Amygdala (tissue), 56 donors: ENCODE measurements at regions not wholly inside any gene's neighbourhood (a gene's known extent, or its start where the extent isn't known, plus 50 kb on each side); places are given as distances from the start of the nearest gene placed in this dataset.
A peak's percentile ranks its signal among the peaks of the same experiment; 100 is the strongest.
"Not testable (repeated sequence)": the region's sequence is repeated elsewhere in the genome, so short reads cannot be mapped to it uniquely, and the experiment has no call there.

ENCODE experiments used
- DNase-seq, 56 donors: peaks; one replicate each; lab custom pipeline; 2025; lab: John Stamatoyannopoulos, UW

- peak in 1 of 56 donors; percentile 27 for DNase-seq
These were observed 85.3 kb upstream of the ADRB2 start for GRCh38 chr5:148740966-148741742.

- not testable (repeated sequence) for DNase-seq
These were observed 84.6 kb upstream of the ADRB2 start for GRCh38 chr5:148741766-148742165.

GRCh38 chr5:148744380-148744779, 82.0 kb upstream of the ADRB2 start:
- not testable (repeated sequence) for DNase-seq

- DNase-seq, result no peak
These were observed 79.4 kb upstream of the ADRB2 start for GRCh38 chr5:148746826-148747535.

- no peak for DNase-seq
These were observed 78.9 kb upstream of the ADRB2 start for GRCh38 chr5:148747536-148747906.

GRCh38 chr5:148748702-148749392, 77.6 kb upstream of the ADRB2 start:
- DNase-seq, result no peak

- DNase-seq, result no peak
These were observed 75.8 kb upstream of the ADRB2 start for GRCh38 chr5:148750614-148751013.

GRCh38 chr5:148751025-148751424, 75.4 kb upstream of the ADRB2 start:
- no peak for DNase-seq

GRCh38 chr5:148752375-148752774, 74.0 kb upstream of the ADRB2 start:
- not testable (repeated sequence) for DNase-seq

GRCh38 chr5:148759101-148759500, 67.3 kb upstream of the ADRB2 start:
- no peak for DNase-seq

- no peak for DNase-seq
These were observed 65.3 kb upstream of the ADRB2 start for GRCh38 chr5:148760945-148761638.

GRCh38 chr5:148763996-148764395, 62.4 kb upstream of the ADRB2 start:
- no peak for DNase-seq

- DNase-seq, result no peak
These were observed 61.4 kb upstream of the ADRB2 start for GRCh38 chr5:148765061-148765460.

GRCh38 chr5:148768806-148769415, 57.5 kb upstream of the ADRB2 start:
- DNase-seq, result no peak

- DNase-seq, result no peak
These were observed 56.5 kb upstream of the ADRB2 start for GRCh38 chr5:148769941-148770340.

GRCh38 chr5:148774313-148774712, 52.1 kb upstream of the ADRB2 start:
- no peak for DNase-seq

GRCh38 chr5:148776261-148776660, 50.1 kb upstream of the ADRB2 start:
- DNase-seq, result no peak
